HEK293 (cell line): ENCODE measurements at regions not wholly inside any gene's neighbourhood (a gene's known extent, or its start where the extent isn't known, plus 50 kb on each side); places are given as distances from the start of the nearest gene placed in this dataset.

Experiments
- CTCF ChIA-PET: fragments of 350-600 bp; formaldehyde crosslinking; extraction: SDS; loops from one replicate; lab custom pipeline; 2021; ENCODE audit warnings: antibody characterized with exemption; lab: Yijun Ruan, JAX
- POLR2A ChIA-PET: fragments of 300-600 bp; formaldehyde crosslinking; extraction: SDS; loops from one replicate; lab custom pipeline; 2020; ENCODE audit warnings: antibody characterized with exemption, inconsistent platforms; lab: Yijun Ruan, JAX
- H3K27ac ChIP-seq: fragments of 200-500 bp; sonication (Bioruptor generic); 2 replicates; pipeline ENCODE4 v1.5.1; 2014; ENCODE audit warnings: low read depth, low read length, control low read depth, inconsistent platforms; ENCODE audit errors: extremely low read depth
- H3K36me3 ChIP-seq, 2 experiments: fragments of 200-500 bp in 1 of 2; sonication (Bioruptor generic) in 1 of 2; 1 replicate in 1 of 2; 2 replicates in 1 of 2; pipeline ENCODE4 v1.5.1; 2014 to 2017; ENCODE audit warnings: inconsistent platforms in 2 of 2, low read length in 2 of 2; ENCODE audit not compliant: control insufficient read depth in 2 of 2, insufficient read depth in 1 of 2
- H3K4me1 ChIP-seq: fragments of 200-500 bp; sonication (Bioruptor generic); 2 replicates; pipeline ENCODE4 v1.5.1; 2014; ENCODE audit warnings: mild to moderate bottlenecking, low read length, inconsistent platforms; ENCODE audit not compliant: control insufficient read depth, insufficient read depth
- H3K4me3 ChIP-seq: 2 replicates; pipeline ENCODE4 v1.5.1; 2011; ENCODE audit warnings: low read depth, mild to moderate bottlenecking, control low read depth, low read length, moderate library complexity
- H3K9me3 ChIP-seq: fragments of 200-500 bp; sonication (Bioruptor generic); 2 replicates; pipeline ENCODE4 v1.5.1; 2014; ENCODE audit warnings: low read depth, low read length, inconsistent platforms; ENCODE audit not compliant: control insufficient read depth, insufficient read depth
- ZFHX2 ChIP-seq: fragments of 450-650 bp; formaldehyde crosslinking; conservative IDR thresholded peaks from 2 replicates; pipeline ENCODE4 v1.5.1; 2016; ENCODE audit warnings: missing biosample characterization, missing genetic modification characterization
- ZNF121 ChIP-seq: fragments of 450-650 bp; formaldehyde crosslinking; IDR thresholded peaks from 2 replicates; pipeline ENCODE4 v1.5.1; 2016; ENCODE audit warnings: missing biosample characterization, missing genetic modification characterization
- ZNF239 ChIP-seq: fragments of 450-650 bp; formaldehyde crosslinking; IDR thresholded peaks from 2 replicates; pipeline ENCODE4 v1.5.1; 2016; ENCODE audit warnings: missing biosample characterization, missing genetic modification characterization
- ZNF248 ChIP-seq: fragments of 450-650 bp; formaldehyde crosslinking; IDR thresholded peaks from 2 replicates; pipeline ENCODE4 v1.5.1; 2017; ENCODE audit warnings: missing biosample characterization, missing genetic modification characterization
- ZNF433 ChIP-seq: fragments of 450-650 bp; formaldehyde crosslinking; IDR thresholded peaks from 2 replicates; pipeline ENCODE4 v1.5.1; 2016; ENCODE audit warnings: missing biosample characterization, missing genetic modification characterization, low read depth
- ZNF544 ChIP-seq: fragments of 450-650 bp; formaldehyde crosslinking; IDR thresholded peaks from 2 replicates; pipeline ENCODE4 v1.5.0; 2017; ENCODE audit warnings: missing biosample characterization, missing genetic modification characterization
- ZNF555 ChIP-seq: fragments of 450-650 bp; formaldehyde crosslinking; conservative IDR thresholded peaks from 2 replicates; pipeline ENCODE4 v1.5.1; 2017; ENCODE audit warnings: missing biosample characterization, mild to moderate bottlenecking, missing genetic modification characterization, inconsistent platforms
- ZNF600 ChIP-seq: fragments of 450-650 bp; formaldehyde crosslinking; IDR thresholded peaks from 2 replicates; pipeline ENCODE4 v1.5.1; 2016; ENCODE audit warnings: missing biosample characterization, missing genetic modification characterization
- TF ChIP-seq, protein P1 (sequence below): fragments of 450-650 bp; formaldehyde crosslinking; IDR thresholded peaks from 2 replicates; pipeline ENCODE4 v1.5.1; 2016; ENCODE audit warnings: missing biosample characterization, missing genetic modification characterization
- TF ChIP-seq, protein P2 (sequence below): fragments of 450-650 bp; formaldehyde crosslinking; IDR thresholded peaks from 2 replicates; pipeline ENCODE4 v1.5.1; 2016; ENCODE audit warnings: missing biosample characterization, missing genetic modification characterization
- TF ChIP-seq, protein P3 (sequence below): fragments of 450-650 bp; formaldehyde crosslinking; IDR thresholded peaks from 2 replicates; pipeline ENCODE4 v1.5.1; 2016; ENCODE audit warnings: missing biosample characterization, missing genetic modification characterization
- TF ChIP-seq, protein P4 (sequence below): IDR thresholded peaks from 2 replicates; pipeline ENCODE4 v1.6.1; 2011; ENCODE audit warnings: mild to moderate bottlenecking, low read depth, low read length, borderline replicate concordance
- TF ChIP-seq, protein P5 (sequence below): fragments of 450-650 bp; formaldehyde crosslinking; IDR thresholded peaks from 2 replicates; pipeline ENCODE4 v1.5.1; 2016; ENCODE audit warnings: missing biosample characterization, missing genetic modification characterization, borderline replicate concordance
- TF ChIP-seq, protein P6 (sequence below): fragments of 450-650 bp; formaldehyde crosslinking; IDR thresholded peaks from 2 replicates; pipeline ENCODE4 v1.5.1; 2016; ENCODE audit warnings: missing biosample characterization, missing genetic modification characterization
- TF ChIP-seq, protein P7 (sequence below): fragments of 450-650 bp; formaldehyde crosslinking; IDR thresholded peaks from 2 replicates; pipeline ENCODE4 v1.5.1; 2016; ENCODE audit warnings: missing biosample characterization, missing genetic modification characterization

DNA sequence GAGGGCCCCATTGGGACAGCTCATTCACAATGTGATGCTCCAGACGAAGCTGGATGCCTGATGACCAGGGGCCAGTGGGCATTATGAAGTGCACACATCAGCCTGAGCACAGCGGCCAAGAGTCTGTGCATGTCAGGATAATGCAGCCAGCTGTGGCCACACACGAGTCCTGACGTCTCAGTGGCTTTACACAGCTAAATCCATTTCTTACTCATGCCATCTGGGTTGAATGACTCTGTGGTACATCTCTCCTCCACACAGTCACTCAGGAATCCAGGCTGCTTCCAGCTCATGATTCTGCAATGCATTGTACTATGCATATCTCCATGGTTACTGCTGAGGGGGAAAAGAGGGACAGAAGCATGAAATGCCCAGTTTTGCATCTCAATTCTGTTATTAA, 123.6 kb downstream of the PRLHR start:
- Histone ChIP-seq H3K9me3 (no peaks in the 10 kb centered on the region), H3K27ac (no peak overlapping the region), H3K36me3 (no peaks in the 10 kb centered on the region), H3K4me3 (no peak overlapping the region), H3K4me1 (no peaks in the 10 kb centered on the region)
- ChIA-PET CTCF (interaction anchor here (1.4 kb wide), 1 partner anchor 12 kb away, joined by 8 read pairs; no protein-coding TSS in a partner anchor), POLR2A (interaction anchor here (0.6 kb wide), 1 partner anchor 71 kb away, joined by 3 read pairs; no protein-coding TSS in a partner anchor)
- TF ChIP-seq, protein P1, sequence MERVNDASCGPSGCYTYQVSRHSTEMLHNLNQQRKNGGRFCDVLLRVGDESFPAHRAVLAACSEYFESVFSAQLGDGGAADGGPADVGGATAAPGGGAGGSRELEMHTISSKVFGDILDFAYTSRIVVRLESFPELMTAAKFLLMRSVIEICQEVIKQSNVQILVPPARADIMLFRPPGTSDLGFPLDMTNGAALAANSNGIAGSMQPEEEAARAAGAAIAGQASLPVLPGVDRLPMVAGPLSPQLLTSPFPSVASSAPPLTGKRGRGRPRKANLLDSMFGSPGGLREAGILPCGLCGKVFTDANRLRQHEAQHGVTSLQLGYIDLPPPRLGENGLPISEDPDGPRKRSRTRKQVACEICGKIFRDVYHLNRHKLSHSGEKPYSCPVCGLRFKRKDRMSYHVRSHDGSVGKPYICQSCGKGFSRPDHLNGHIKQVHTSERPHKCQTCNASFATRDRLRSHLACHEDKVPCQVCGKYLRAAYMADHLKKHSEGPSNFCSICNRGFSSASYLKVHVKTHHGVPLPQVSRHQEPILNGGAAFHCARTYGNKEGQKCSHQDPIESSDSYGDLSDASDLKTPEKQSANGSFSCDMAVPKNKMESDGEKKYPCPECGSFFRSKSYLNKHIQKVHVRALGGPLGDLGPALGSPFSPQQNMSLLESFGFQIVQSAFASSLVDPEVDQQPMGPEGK (tag by site-specific recombination): no peak
- no peak for TF ChIP-seq ZNF433 (tag by site-specific recombination)

DNA sequence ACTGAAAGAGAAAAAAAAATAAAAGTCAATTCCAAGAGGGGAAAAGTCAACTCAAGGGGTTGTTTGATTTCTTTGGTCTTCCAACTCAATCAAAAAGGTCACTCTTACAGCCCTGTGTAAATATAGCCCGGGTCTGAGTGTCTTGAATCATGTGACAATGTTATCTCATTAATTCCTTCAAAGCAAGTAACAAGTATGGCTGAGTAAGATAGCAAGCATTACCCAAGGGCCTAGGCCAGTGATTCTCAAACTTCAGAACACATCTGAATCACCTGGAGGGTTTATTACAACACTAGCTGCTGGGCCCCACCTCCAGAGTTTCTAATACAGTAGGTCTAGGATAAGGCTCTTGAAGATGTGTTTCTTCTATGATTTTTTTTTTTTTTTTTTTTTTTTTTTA, 125.0 kb downstream of the PRLHR start:
- Histone ChIP-seq H3K27ac (no peak overlapping the region), H3K4me1 (no peaks in the 10 kb centered on the region), H3K36me3 (no peaks in the 10 kb centered on the region), H3K9me3 (no peaks in the 10 kb centered on the region), H3K4me3 (no peak overlapping the region)
- CTCF ChIA-PET: interaction anchor here (0.6 to 0.7 kb wide), 3 partner anchors 57 to 949 kb away, joined by 3 to 5 read pairs (median 4); no protein-coding TSS in a partner anchor
- POLR2A ChIA-PET: no interaction called here
- TF ChIP-seq, protein P2, sequence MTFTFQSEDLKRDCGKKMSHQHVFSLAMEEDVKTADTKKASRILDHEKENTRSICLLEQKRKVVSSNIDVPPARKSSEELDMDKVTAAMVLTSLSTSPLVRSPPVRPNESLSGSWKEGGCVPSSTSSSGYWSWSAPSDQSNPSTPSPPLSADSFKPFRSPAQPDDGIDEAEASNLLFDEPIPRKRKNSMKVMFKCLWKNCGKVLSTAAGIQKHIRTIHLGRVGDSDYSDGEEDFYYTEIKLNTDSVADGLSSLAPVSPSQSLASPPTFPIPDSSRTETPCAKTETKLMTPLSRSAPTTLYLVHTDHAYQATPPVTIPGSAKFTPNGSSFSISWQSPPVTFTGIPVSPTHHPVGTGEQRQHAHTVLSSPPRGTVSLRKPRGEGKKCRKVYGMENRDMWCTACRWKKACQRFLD (tag by site-specific recombination): no peak
- TF ChIP-seq ZNF544 (no peak), ZNF555 (no peak), ZFHX2 (tag by site-specific recombination) (no peak), ZNF121 (tag by site-specific recombination) (no peak), ZNF248 (tag by site-specific recombination) (no peak), ZNF600 (tag by site-specific recombination) (no peak), ZNF239 (tag by site-specific recombination) (no peak)
- TF ChIP-seq, protein P3, sequence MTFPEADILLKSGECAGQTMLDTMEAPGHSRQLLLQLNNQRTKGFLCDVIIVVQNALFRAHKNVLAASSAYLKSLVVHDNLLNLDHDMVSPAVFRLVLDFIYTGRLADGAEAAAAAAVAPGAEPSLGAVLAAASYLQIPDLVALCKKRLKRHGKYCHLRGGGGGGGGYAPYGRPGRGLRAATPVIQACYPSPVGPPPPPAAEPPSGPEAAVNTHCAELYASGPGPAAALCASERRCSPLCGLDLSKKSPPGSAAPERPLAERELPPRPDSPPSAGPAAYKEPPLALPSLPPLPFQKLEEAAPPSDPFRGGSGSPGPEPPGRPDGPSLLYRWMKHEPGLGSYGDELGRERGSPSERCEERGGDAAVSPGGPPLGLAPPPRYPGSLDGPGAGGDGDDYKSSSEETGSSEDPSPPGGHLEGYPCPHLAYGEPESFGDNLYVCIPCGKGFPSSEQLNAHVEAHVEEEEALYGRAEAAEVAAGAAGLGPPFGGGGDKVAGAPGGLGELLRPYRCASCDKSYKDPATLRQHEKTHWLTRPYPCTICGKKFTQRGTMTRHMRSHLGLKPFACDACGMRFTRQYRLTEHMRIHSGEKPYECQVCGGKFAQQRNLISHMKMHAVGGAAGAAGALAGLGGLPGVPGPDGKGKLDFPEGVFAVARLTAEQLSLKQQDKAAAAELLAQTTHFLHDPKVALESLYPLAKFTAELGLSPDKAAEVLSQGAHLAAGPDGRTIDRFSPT (tag by site-specific recombination): no peak
- TF ChIP-seq, protein P4, sequence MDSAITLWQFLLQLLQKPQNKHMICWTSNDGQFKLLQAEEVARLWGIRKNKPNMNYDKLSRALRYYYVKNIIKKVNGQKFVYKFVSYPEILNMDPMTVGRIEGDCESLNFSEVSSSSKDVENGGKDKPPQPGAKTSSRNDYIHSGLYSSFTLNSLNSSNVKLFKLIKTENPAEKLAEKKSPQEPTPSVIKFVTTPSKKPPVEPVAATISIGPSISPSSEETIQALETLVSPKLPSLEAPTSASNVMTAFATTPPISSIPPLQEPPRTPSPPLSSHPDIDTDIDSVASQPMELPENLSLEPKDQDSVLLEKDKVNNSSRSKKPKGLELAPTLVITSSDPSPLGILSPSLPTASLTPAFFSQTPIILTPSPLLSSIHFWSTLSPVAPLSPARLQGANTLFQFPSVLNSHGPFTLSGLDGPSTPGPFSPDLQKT: no peak
- TF ChIP-seq, protein P5, sequence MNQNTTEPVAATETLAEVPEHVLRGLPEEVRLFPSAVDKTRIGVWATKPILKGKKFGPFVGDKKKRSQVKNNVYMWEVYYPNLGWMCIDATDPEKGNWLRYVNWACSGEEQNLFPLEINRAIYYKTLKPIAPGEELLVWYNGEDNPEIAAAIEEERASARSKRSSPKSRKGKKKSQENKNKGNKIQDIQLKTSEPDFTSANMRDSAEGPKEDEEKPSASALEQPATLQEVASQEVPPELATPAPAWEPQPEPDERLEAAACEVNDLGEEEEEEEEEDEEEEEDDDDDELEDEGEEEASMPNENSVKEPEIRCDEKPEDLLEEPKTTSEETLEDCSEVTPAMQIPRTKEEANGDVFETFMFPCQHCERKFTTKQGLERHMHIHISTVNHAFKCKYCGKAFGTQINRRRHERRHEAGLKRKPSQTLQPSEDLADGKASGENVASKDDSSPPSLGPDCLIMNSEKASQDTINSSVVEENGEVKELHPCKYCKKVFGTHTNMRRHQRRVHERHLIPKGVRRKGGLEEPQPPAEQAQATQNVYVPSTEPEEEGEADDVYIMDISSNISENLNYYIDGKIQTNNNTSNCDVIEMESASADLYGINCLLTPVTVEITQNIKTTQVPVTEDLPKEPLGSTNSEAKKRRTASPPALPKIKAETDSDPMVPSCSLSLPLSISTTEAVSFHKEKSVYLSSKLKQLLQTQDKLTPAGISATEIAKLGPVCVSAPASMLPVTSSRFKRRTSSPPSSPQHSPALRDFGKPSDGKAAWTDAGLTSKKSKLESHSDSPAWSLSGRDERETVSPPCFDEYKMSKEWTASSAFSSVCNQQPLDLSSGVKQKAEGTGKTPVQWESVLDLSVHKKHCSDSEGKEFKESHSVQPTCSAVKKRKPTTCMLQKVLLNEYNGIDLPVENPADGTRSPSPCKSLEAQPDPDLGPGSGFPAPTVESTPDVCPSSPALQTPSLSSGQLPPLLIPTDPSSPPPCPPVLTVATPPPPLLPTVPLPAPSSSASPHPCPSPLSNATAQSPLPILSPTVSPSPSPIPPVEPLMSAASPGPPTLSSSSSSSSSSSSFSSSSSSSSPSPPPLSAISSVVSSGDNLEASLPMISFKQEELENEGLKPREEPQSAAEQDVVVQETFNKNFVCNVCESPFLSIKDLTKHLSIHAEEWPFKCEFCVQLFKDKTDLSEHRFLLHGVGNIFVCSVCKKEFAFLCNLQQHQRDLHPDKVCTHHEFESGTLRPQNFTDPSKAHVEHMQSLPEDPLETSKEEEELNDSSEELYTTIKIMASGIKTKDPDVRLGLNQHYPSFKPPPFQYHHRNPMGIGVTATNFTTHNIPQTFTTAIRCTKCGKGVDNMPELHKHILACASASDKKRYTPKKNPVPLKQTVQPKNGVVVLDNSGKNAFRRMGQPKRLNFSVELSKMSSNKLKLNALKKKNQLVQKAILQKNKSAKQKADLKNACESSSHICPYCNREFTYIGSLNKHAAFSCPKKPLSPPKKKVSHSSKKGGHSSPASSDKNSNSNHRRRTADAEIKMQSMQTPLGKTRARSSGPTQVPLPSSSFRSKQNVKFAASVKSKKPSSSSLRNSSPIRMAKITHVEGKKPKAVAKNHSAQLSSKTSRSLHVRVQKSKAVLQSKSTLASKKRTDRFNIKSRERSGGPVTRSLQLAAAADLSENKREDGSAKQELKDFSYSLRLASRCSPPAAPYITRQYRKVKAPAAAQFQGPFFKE: no peak
- TF ChIP-seq, protein P6, sequence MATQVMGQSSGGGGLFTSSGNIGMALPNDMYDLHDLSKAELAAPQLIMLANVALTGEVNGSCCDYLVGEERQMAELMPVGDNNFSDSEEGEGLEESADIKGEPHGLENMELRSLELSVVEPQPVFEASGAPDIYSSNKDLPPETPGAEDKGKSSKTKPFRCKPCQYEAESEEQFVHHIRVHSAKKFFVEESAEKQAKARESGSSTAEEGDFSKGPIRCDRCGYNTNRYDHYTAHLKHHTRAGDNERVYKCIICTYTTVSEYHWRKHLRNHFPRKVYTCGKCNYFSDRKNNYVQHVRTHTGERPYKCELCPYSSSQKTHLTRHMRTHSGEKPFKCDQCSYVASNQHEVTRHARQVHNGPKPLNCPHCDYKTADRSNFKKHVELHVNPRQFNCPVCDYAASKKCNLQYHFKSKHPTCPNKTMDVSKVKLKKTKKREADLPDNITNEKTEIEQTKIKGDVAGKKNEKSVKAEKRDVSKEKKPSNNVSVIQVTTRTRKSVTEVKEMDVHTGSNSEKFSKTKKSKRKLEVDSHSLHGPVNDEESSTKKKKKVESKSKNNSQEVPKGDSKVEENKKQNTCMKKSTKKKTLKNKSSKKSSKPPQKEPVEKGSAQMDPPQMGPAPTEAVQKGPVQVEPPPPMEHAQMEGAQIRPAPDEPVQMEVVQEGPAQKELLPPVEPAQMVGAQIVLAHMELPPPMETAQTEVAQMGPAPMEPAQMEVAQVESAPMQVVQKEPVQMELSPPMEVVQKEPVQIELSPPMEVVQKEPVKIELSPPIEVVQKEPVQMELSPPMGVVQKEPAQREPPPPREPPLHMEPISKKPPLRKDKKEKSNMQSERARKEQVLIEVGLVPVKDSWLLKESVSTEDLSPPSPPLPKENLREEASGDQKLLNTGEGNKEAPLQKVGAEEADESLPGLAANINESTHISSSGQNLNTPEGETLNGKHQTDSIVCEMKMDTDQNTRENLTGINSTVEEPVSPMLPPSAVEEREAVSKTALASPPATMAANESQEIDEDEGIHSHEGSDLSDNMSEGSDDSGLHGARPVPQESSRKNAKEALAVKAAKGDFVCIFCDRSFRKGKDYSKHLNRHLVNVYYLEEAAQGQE (tag by site-specific recombination): no peak
- TF ChIP-seq, protein P7, sequence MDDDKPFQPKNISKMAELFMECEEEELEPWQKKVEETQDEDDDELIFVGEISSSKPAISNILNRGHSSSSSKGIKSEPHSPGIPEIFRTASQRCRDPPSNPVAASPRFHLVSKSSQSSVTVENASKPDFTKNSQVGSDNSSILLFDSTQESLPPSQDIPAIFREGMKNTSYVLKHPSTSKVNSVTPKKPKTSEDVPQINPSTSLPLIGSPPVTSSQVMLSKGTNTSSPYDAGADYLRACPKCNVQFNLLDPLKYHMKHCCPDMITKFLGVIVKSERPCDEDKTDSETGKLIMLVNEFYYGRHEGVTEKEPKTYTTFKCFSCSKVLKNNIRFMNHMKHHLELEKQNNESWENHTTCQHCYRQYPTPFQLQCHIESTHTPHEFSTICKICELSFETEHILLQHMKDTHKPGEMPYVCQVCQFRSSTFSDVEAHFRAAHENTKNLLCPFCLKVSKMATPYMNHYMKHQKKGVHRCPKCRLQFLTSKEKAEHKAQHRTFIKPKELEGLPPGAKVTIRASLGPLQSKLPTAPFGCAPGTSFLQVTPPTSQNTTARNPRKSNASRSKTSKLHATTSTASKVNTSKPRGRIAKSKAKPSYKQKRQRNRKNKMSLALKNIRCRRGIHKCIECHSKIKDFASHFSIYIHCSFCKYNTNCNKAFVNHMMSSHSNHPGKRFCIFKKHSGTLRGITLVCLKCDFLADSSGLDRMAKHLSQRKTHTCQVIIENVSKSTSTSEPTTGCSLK (tag by site-specific recombination): no peak
